Liver (tissue), 2 donors: ENCODE measurements at regions not wholly inside any gene's neighbourhood (a gene's known extent, or its start where the extent isn't known, plus 50 kb on each side); places are given as distances from the start of the nearest gene placed in this dataset.

Experiments used
- CTCF ChIP-seq: fragments of 150-350 bp; IDR thresholded peaks from 2 replicates; pipeline ENCODE4 v1.5.1; 2017; ENCODE audit warnings: improper control_type of control experiment, low read depth, low read length; ENCODE audit not compliant: missing input control
- FOXA2 ChIP-seq: IDR thresholded peaks from 2 replicates; pipeline ENCODE4 v1.6.1; 2016; ENCODE audit warnings: antibody characterized with exemption
- donor health status: healthy.

DNA sequence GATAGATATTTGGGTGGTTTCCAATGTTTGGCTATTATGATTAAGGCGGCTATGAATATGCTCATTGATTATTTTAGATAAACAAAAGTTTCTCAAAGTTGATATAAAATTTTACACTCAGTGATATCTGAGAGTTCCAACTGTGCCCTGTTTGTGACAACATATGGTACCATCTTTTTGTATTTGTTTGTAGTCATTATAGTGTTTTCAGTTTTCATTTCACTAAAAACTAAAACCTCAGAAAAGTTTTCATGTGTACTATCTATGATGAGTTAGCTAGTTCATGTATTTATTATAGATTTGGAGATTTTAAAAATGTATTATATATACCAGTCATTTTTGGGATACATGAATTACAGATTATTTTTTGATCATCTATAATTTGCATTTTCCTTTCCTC, 1111.4 kb downstream of the CDH18 start:
- TF ChIP-seq CTCF: no peak
- TF ChIP-seq FOXA2: no peak
